ENCODE measurements at regions not wholly inside any gene's neighbourhood (a gene's known extent, or its start where the extent isn't known, plus 50 kb on each side); places are given as distances from the start of the nearest gene placed in this dataset.

- peaks cover 9% of the 10 kb centered on the region for H3K27me3 Mint-ChIP-seq (ENCODE audit: low read depth)
- DNase-seq (ENCODE audit: low spot score in 2 of 2, unreplicated experiment in 2 of 2): no peak
- TF ChIP-seq, protein P1, sequence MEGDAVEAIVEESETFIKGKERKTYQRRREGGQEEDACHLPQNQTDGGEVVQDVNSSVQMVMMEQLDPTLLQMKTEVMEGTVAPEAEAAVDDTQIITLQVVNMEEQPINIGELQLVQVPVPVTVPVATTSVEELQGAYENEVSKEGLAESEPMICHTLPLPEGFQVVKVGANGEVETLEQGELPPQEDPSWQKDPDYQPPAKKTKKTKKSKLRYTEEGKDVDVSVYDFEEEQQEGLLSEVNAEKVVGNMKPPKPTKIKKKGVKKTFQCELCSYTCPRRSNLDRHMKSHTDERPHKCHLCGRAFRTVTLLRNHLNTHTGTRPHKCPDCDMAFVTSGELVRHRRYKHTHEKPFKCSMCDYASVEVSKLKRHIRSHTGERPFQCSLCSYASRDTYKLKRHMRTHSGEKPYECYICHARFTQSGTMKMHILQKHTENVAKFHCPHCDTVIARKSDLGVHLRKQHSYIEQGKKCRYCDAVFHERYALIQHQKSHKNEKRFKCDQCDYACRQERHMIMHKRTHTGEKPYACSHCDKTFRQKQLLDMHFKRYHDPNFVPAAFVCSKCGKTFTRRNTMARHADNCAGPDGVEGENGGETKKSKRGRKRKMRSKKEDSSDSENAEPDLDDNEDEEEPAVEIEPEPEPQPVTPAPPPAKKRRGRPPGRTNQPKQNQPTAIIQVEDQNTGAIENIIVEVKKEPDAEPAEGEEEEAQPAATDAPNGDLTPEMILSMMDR (IDR thresholded peaks at IDR 0.05; ENCODE audit: unreplicated experiment): no peak
- no peaks in the 10 kb centered on the region for H3K36me3 Mint-ChIP-seq
- H3K4me3 Mint-ChIP-seq: no peak overlapping the region
- no peaks in the 10 kb centered on the region for H3K9me3 Mint-ChIP-seq
- no peak overlapping the region for H3K27ac Mint-ChIP-seq
- H3K4me1 Mint-ChIP-seq: peaks cover 3% of the 10 kb centered on the region
Observed at GRCh38 chr5:98102936-98103335, 670.5 kb upstream of the RGMB start.

GRCh38 chr5:98103807-98104206 is 669.7 kb upstream of the RGMB start:
- DNase-seq (ENCODE audit: low spot score in 2 of 2, unreplicated experiment in 2 of 2): no peak
- H3K4me1 Mint-ChIP-seq: peaks cover 3% of the 10 kb centered on the region
- H3K9me3 Mint-ChIP-seq: no peaks in the 10 kb centered on the region
- TF ChIP-seq, protein P1 (IDR thresholded peaks at IDR 0.05; ENCODE audit: unreplicated experiment): no peak
- H3K27ac Mint-ChIP-seq: no peak overlapping the region
- peaks cover 9% of the 10 kb centered on the region for H3K27me3 Mint-ChIP-seq (ENCODE audit: low read depth)
- no peaks in the 10 kb centered on the region for H3K36me3 Mint-ChIP-seq
- H3K4me3 Mint-ChIP-seq: no peak overlapping the region

GRCh38 chr5:98104454-98105188 is 668.8 kb upstream of the RGMB start:
- Mint-ChIP-seq H3K4me3 (no peak overlapping the region), H3K27me3 (ENCODE audit: low read depth) (peaks cover 9% of the 10 kb centered on the region), H3K9me3 (no peaks in the 10 kb centered on the region), H3K27ac (no peak overlapping the region), H3K4me1 (peaks cover 3% of the 10 kb centered on the region), H3K36me3 (no peaks in the 10 kb centered on the region)
- TF ChIP-seq, protein P1 (IDR thresholded peaks at IDR 0.05; ENCODE audit: unreplicated experiment): no peak
- no peak for DNase-seq (ENCODE audit: low spot score in 2 of 2, unreplicated experiment in 2 of 2)

- Mint-ChIP-seq H3K36me3 (no peaks in the 10 kb centered on the region), H3K27ac (no peak overlapping the region), H3K27me3 (ENCODE audit: low read depth) (peaks cover 9% of the 10 kb centered on the region), H3K4me3 (no peak overlapping the region), H3K4me1 (peaks cover 5% of the 10 kb centered on the region), H3K9me3 (no peaks in the 10 kb centered on the region)
- DNase-seq (ENCODE audit: low spot score in 2 of 2, unreplicated experiment in 2 of 2): no peak
- TF ChIP-seq, protein P1 (IDR thresholded peaks at IDR 0.05; ENCODE audit: unreplicated experiment): no peak
Observed at GRCh38 chr5:98105681-98106080, 667.8 kb upstream of the RGMB start.

DNA sequence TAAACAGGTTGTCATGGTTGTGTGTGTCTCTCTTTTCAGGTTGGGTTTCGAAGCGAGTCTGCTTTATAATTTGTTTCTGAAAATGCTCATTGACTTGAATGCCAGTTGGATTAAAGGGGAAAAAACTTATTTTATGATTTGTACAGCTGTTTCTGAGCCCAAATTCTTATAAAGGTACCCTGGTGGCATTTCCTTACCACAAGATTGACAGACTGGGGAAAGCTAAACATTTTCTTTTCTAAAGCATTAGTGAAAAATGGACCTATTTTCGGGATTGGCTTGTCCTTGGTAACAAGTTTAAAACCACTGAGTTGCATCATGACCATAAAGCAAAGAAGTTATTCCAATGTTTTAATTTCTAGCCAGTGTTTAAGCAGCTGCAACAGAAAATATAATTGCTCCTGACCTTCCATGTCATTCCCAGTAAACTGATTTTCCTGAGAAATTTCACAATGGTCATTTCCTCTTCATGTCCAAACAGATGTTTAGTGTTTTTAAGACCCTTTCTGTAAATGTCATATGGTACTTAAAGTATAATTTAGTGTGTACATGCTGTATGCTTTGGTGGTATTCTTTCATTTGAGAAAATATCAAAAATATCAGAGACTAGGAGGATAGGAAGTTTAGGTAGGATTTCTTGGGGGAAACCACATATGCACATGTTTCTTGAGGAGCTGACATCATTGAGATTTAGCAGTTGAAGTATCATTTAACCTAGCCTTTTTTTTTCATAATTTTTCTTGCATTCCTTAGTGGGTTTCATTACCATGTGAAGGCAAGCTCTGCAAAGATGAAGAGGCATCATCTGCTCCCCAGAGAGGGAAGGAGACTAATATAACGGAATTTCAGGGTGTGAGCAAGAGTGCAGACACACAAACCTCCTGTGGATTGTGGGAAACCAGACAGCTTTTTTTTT is 667.1 kb upstream of the RGMB start:
- Mint-ChIP-seq H3K4me1 (peaks cover 5% of the 10 kb centered on the region), H3K27me3 (ENCODE audit: low read depth) (peaks cover 9% of the 10 kb centered on the region), H3K4me3 (no peak overlapping the region), H3K36me3 (no peaks in the 10 kb centered on the region), H3K27ac (no peak overlapping the region), H3K9me3 (no peaks in the 10 kb centered on the region)
- no peak for DNase-seq (ENCODE audit: low spot score in 2 of 2, unreplicated experiment in 2 of 2)
- TF ChIP-seq, protein P1 (IDR thresholded peaks at IDR 0.05; ENCODE audit: unreplicated experiment): no peak

Data from mesothelial cell of epicardium (in vitro differentiated cells).